GM23338 (cell line): ENCODE measurements at regions not wholly inside any gene's neighbourhood (a gene's known extent, or its start where the extent isn't known, plus 50 kb on each side); places are given as distances from the start of the nearest gene placed in this dataset.

ENCODE experiments used
- ATAC-seq: fragments of 200-7000 bp; cut with Tn5 transposase; 3 replicates; pipeline ENCODE4 v1.9.1; 2020
- DNase-seq: peaks from one replicate; pipeline ENCODE4 v3.0.0-alpha.2; 2015; ENCODE audit warnings: low spot score
- H2AFZ ChIP-seq: fragments of 200-600 bp; sonication (generic); 2 replicates; pipeline ENCODE4 v1.8.0; 2016; ENCODE audit warnings: antibody characterized with exemption, mild to moderate bottlenecking, moderate library complexity
- H3F3A ChIP-seq: fragments of 200-600 bp; sonication (generic); replicated peaks from 2 replicates; pipeline ENCODE4 v1.8.0; 2017; ENCODE audit warnings: antibody characterized with exemption, mixed run types, low read depth
- H3K27ac ChIP-seq: fragments of 200-600 bp; sonication (generic); 2 replicates; pipeline ENCODE4 v1.6.1; 2016; ENCODE audit warnings: low read depth
- H3K27me3 ChIP-seq: fragments of 200-600 bp; sonication (generic); 2 replicates; pipeline ENCODE4 v1.8.0; 2016; ENCODE audit warnings: mild to moderate bottlenecking, mixed run types, moderate library complexity; ENCODE audit not compliant: insufficient read depth
- H3K36me3 ChIP-seq: fragments of 200-600 bp; sonication (generic); 2 replicates; pipeline ENCODE4 v1.8.0; 2016; ENCODE audit warnings: mild to moderate bottlenecking; ENCODE audit not compliant: insufficient read depth
- H3K4me1 ChIP-seq: fragments of 200-600 bp; sonication (generic); 2 replicates; pipeline ENCODE4 v1.8.0; 2016; ENCODE audit warnings: mild to moderate bottlenecking, moderate library complexity; ENCODE audit not compliant: insufficient read depth
- H3K4me2 ChIP-seq: fragments of 200-600 bp; sonication (generic); 2 replicates; pipeline ENCODE4 v1.7.1; 2017; ENCODE audit warnings: mixed run types
- H3K4me3 ChIP-seq: fragments of 200-600 bp; sonication (generic); 2 replicates; pipeline ENCODE4 v1.6.1; 2016; ENCODE audit warnings: mixed run types
- H3K79me2 ChIP-seq: fragments of 200-600 bp; sonication (generic); replicated peaks from 2 replicates; pipeline ENCODE4 v1.8.0; 2017; ENCODE audit warnings: mild to moderate bottlenecking; ENCODE audit not compliant: insufficient read depth
- H3K9me2 ChIP-seq: fragments of 200-600 bp; sonication (generic); 2 replicates; pipeline ENCODE4 v1.8.0; 2017; ENCODE audit not compliant: insufficient read depth
- H4K20me1 ChIP-seq: fragments of 200-600 bp; sonication (generic); replicated peaks from 2 replicates; pipeline ENCODE4 v1.8.0; 2017; ENCODE audit warnings: mild to moderate bottlenecking; ENCODE audit not compliant: insufficient read depth
- H3K27ac Mint-ChIP-seq: 2 replicates; pipeline ENCODE4 v1.8.0; 2020; ENCODE audit warnings: inconsistent platforms, mild to moderate bottlenecking, moderate library complexity, mixed read lengths
- H3K27me3 Mint-ChIP-seq: 3 replicates; pipeline ENCODE4 v1.8.0; 2022; ENCODE audit warnings: low read depth, mild to moderate bottlenecking, moderate library complexity, mixed read lengths, inconsistent platforms; ENCODE audit not compliant: insufficient read depth, poor library complexity
- H3K36me3 Mint-ChIP-seq: 3 replicates; pipeline ENCODE4 v1.8.0; 2021; ENCODE audit warnings: low read depth, mild to moderate bottlenecking, inconsistent platforms, moderate library complexity, mixed read lengths
- H3K4me1 Mint-ChIP-seq: 3 replicates; pipeline ENCODE4 v1.8.0; 2020; ENCODE audit warnings: mild to moderate bottlenecking, inconsistent platforms, mixed read lengths
- H3K4me3 Mint-ChIP-seq: 3 replicates; pipeline ENCODE4 v1.8.0; 2021; ENCODE audit warnings: moderate library complexity, mild to moderate bottlenecking, inconsistent platforms, mixed read lengths
- H3K9me3 Mint-ChIP-seq: 3 replicates; pipeline ENCODE4 v1.8.0; 2020; ENCODE audit warnings: moderate library complexity, mild to moderate bottlenecking, inconsistent platforms, mixed read lengths
- CREB1 ChIP-seq: fragments of 250-450 bp; sonication (Bioruptor Pico); IDR thresholded peaks from 2 replicates; pipeline ENCODE4 v1.5.0; 2020; ENCODE audit warnings: low read depth, mild to moderate bottlenecking, moderate library complexity
- EZH2 ChIP-seq: fragments of 200-600 bp; sonication (generic); IDR thresholded peaks from one replicate; pipeline ENCODE4 v1.8.0; 2017; ENCODE audit warnings: antibody characterized with exemption, mild to moderate bottlenecking, low read depth; ENCODE audit not compliant: unreplicated experiment
- EZH2phosphoT487 ChIP-seq: fragments of 200-600 bp; sonication (generic); IDR thresholded peaks from one replicate; pipeline ENCODE4 v1.8.1; 2018; ENCODE audit warnings: antibody characterized with exemption; ENCODE audit not compliant: unreplicated experiment
- JUNB ChIP-seq: IDR thresholded peaks from one replicate; pipeline ENCODE4 v1.6.1; 2016; ENCODE audit warnings: antibody characterized with exemption; ENCODE audit not compliant: unreplicated experiment
- NANOG ChIP-seq: IDR thresholded peaks from 2 replicates; pipeline ENCODE4 v1.6.1; 2016; ENCODE audit warnings: antibody characterized with exemption, borderline replicate concordance
- POLR2AphosphoS5 ChIP-seq: IDR thresholded peaks from 2 replicates; pipeline ENCODE4 v1.6.1; 2016; ENCODE audit warnings: antibody characterized with exemption, low read depth
- STAT1 ChIP-seq: IDR thresholded peaks from one replicate; pipeline ENCODE4 v1.6.1; 2016; ENCODE audit warnings: antibody characterized with exemption; ENCODE audit not compliant: unreplicated experiment
- ZNF114 ChIP-seq: fragments of 250-450 bp; sonication (Bioruptor Pico); IDR thresholded peaks from 2 replicates; pipeline ENCODE4 v1.5.0; 2020; ENCODE audit warnings: mild to moderate bottlenecking, moderate library complexity
- TF ChIP-seq, protein P1 (sequence below): fragments of 250-450 bp; sonication (Bioruptor Pico); IDR thresholded peaks from 2 replicates; pipeline ENCODE4 v1.5.0; 2020; ENCODE audit warnings: mild to moderate bottlenecking, moderate library complexity
- TF ChIP-seq, protein P2 (sequence below): IDR thresholded peaks from 2 replicates; pipeline ENCODE4 v1.6.1; 2016; ENCODE audit warnings: antibody characterized with exemption
- TF ChIP-seq, protein P3 (sequence below), 2 experiments: fragments of 200-600 bp in 1 of 2; sonication (generic) in 1 of 2; conservative IDR thresholded peaks; 2 replicates each; pipeline versions ENCODE4 v1.5.1 to v1.6.1; 2016 to 2017; ENCODE audit warnings: antibody characterized with exemption in 2 of 2, low read depth in 2 of 2, mild to moderate bottlenecking in 2 of 2, moderate library complexity in 1 of 2
- TF ChIP-seq, protein P4 (sequence below): IDR thresholded peaks from one replicate; pipeline ENCODE4 v1.6.1; 2018; ENCODE audit warnings: antibody characterized with exemption; ENCODE audit not compliant: unreplicated experiment

DNA sequence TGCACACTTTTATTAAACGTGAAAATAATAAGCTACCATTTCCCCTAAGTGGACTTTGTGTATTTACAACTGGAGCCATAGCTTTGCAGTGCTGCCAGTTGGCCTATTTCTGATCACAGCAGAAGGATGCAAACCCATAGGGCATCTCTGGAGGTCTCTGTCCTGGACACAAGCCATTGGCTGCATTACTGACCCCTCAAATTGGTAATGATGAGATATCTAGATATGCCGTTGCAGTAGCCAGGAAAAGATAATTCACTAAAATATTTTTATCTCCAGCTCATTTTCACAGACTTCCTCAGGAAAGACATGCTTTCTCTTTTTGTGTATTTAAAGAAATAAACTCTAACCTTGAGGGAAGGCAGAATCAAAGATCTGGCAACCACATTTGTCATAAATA, 182.5 kb downstream of the TDRD15 start (continued):
- TF ChIP-seq, protein P1, sequence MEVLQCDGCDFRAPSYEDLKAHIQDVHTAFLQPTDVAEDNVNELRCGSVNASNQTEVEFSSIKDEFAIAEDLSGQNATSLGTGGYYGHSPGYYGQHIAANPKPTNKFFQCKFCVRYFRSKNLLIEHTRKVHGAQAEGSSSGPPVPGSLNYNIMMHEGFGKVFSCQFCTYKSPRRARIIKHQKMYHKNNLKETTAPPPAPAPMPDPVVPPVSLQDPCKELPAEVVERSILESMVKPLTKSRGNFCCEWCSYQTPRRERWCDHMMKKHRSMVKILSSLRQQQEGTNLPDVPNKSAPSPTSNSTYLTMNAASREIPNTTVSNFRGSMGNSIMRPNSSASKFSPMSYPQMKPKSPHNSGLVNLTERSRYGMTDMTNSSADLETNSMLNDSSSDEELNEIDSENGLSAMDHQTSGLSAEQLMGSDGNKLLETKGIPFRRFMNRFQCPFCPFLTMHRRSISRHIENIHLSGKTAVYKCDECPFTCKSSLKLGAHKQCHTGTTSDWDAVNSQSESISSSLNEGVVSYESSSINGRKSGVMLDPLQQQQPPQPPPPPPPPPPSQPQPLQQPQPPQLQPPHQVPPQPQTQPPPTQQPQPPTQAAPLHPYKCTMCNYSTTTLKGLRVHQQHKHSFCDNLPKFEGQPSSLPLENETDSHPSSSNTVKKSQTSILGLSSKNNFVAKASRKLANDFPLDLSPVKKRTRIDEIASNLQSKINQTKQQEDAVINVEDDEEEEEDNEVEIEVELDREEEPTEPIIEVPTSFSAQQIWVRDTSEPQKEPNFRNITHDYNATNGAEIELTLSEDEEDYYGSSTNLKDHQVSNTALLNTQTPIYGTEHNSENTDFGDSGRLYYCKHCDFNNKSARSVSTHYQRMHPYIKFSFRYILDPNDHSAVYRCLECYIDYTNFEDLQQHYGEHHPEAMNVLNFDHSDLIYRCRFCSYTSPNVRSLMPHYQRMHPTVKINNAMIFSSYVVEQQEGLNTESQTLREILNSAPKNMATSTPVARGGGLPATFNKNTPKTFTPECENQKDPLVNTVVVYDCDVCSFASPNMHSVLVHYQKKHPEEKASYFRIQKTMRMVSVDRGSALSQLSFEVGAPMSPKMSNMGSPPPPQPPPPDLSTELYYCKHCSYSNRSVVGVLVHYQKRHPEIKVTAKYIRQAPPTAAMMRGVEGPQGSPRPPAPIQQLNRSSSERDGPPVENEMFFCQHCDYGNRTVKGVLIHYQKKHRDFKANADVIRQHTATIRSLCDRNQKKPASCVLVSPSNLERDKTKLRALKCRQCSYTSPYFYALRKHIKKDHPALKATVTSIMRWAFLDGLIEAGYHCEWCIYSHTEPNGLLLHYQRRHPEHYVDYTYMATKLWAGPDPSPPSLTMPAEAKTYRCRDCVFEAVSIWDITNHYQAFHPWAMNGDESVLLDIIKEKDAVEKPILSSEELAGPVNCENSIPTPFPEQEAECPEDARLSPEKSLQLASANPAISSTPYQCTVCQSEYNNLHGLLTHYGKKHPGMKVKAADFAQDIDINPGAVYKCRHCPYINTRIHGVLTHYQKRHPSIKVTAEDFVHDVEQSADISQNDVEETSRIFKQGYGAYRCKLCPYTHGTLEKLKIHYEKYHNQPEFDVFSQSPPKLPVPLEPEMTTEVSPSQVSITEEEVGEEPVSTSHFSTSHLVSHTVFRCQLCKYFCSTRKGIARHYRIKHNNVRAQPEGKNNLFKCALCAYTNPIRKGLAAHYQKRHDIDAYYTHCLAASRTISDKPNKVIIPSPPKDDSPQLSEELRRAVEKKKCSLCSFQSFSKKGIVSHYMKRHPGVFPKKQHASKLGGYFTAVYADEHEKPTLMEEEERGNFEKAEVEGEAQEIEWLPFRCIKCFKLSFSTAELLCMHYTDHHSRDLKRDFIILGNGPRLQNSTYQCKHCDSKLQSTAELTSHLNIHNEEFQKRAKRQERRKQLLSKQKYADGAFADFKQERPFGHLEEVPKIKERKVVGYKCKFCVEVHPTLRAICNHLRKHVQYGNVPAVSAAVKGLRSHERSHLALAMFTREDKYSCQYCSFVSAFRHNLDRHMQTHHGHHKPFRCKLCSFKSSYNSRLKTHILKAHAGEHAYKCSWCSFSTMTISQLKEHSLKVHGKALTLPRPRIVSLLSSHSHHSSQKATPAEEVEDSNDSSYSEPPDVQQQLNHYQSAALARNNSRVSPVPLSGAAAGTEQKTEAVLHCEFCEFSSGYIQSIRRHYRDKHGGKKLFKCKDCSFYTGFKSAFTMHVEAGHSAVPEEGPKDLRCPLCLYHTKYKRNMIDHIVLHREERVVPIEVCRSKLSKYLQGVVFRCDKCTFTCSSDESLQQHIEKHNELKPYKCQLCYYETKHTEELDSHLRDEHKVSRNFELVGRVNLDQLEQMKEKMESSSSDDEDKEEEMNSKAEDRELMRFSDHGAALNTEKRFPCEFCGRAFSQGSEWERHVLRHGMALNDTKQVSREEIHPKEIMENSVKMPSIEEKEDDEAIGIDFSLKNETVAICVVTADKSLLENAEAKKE = no peak
- TF ChIP-seq JUNB (no peak), EZH2 (no peak), STAT1 (no peak), EZH2phosphoT487 (no peak), NANOG (no peak), CREB1 (CRISPR knock-in tag) (no peak), ZNF114 (CRISPR knock-in tag) (no peak)

DNA sequence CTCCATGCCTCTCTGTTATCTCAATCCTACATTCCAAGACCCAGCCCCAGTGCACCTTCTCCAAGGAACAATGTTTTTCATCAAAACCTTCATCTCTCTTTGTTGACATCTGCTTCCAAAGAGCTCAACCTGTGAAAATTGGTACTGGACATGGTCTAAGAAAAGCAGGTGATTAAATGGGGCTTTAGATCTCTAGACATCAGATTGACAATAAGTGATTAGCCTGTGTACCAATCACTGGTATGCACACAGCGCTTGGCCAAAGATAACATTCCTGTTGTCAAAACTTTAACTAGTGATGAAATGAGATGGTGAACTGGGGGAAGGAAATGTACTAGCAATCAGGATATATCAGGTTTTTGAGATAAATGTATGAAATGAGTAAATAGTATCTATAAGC, 183.3 kb downstream of the TDRD15 start:
- H3K4me1 ChIP-seq = no peaks in the 10 kb centered on the region
- H3K9me3 Mint-ChIP-seq = no peaks in the 10 kb centered on the region
- no peaks in the 10 kb centered on the region for H3F3A ChIP-seq
- no peaks in the 10 kb centered on the region for H3K27me3 ChIP-seq
- no peak for ATAC-seq
- H3K36me3 ChIP-seq = no peaks in the 10 kb centered on the region
- no peak overlapping the region for H3K27ac ChIP-seq
- H3K27ac Mint-ChIP-seq = no peak overlapping the region
- no peaks in the 10 kb centered on the region for H3K36me3 Mint-ChIP-seq
- H3K4me3 Mint-ChIP-seq = no peak overlapping the region
- H3K4me3 ChIP-seq = no peak overlapping the region
- no peaks in the 10 kb centered on the region for H3K9me2 ChIP-seq
- no peaks in the 10 kb centered on the region for H3K79me2 ChIP-seq
- no peak overlapping the region for H2AFZ ChIP-seq
- no peaks in the 10 kb centered on the region; the same call in 1 of the 2 replicates for H4K20me1 ChIP-seq
- DNase-seq = no peak
- no peaks in the 10 kb centered on the region for H3K27me3 Mint-ChIP-seq
- no peak overlapping the region for H3K4me2 ChIP-seq
- H3K4me1 Mint-ChIP-seq = no peaks in the 10 kb centered on the region
- TF ChIP-seq STAT1 (no peak), ZNF114 (CRISPR knock-in tag) (no peak), EZH2phosphoT487 (no peak), POLR2AphosphoS5 (no peak)
- TF ChIP-seq, protein P2, sequence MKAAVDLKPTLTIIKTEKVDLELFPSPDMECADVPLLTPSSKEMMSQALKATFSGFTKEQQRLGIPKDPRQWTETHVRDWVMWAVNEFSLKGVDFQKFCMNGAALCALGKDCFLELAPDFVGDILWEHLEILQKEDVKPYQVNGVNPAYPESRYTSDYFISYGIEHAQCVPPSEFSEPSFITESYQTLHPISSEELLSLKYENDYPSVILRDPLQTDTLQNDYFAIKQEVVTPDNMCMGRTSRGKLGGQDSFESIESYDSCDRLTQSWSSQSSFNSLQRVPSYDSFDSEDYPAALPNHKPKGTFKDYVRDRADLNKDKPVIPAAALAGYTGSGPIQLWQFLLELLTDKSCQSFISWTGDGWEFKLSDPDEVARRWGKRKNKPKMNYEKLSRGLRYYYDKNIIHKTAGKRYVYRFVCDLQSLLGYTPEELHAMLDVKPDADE = no peak
- TF ChIP-seq, protein P3, sequence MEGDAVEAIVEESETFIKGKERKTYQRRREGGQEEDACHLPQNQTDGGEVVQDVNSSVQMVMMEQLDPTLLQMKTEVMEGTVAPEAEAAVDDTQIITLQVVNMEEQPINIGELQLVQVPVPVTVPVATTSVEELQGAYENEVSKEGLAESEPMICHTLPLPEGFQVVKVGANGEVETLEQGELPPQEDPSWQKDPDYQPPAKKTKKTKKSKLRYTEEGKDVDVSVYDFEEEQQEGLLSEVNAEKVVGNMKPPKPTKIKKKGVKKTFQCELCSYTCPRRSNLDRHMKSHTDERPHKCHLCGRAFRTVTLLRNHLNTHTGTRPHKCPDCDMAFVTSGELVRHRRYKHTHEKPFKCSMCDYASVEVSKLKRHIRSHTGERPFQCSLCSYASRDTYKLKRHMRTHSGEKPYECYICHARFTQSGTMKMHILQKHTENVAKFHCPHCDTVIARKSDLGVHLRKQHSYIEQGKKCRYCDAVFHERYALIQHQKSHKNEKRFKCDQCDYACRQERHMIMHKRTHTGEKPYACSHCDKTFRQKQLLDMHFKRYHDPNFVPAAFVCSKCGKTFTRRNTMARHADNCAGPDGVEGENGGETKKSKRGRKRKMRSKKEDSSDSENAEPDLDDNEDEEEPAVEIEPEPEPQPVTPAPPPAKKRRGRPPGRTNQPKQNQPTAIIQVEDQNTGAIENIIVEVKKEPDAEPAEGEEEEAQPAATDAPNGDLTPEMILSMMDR (conservative IDR thresholded peaks at IDR 0.05; ENCODE audit: low read depth in 2 of 2) = no peak
- TF ChIP-seq, protein P4, sequence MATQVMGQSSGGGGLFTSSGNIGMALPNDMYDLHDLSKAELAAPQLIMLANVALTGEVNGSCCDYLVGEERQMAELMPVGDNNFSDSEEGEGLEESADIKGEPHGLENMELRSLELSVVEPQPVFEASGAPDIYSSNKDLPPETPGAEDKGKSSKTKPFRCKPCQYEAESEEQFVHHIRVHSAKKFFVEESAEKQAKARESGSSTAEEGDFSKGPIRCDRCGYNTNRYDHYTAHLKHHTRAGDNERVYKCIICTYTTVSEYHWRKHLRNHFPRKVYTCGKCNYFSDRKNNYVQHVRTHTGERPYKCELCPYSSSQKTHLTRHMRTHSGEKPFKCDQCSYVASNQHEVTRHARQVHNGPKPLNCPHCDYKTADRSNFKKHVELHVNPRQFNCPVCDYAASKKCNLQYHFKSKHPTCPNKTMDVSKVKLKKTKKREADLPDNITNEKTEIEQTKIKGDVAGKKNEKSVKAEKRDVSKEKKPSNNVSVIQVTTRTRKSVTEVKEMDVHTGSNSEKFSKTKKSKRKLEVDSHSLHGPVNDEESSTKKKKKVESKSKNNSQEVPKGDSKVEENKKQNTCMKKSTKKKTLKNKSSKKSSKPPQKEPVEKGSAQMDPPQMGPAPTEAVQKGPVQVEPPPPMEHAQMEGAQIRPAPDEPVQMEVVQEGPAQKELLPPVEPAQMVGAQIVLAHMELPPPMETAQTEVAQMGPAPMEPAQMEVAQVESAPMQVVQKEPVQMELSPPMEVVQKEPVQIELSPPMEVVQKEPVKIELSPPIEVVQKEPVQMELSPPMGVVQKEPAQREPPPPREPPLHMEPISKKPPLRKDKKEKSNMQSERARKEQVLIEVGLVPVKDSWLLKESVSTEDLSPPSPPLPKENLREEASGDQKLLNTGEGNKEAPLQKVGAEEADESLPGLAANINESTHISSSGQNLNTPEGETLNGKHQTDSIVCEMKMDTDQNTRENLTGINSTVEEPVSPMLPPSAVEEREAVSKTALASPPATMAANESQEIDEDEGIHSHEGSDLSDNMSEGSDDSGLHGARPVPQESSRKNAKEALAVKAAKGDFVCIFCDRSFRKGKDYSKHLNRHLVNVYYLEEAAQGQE = no peak
